Ureter (tissue), 1 donor: ENCODE measurements at regions not wholly inside any gene's neighbourhood (a gene's known extent, or its start where the extent isn't known, plus 50 kb on each side); places are given as distances from the start of the nearest gene placed in this dataset.

Experiments used
- DNase-seq: peaks from one replicate; pipeline ENCODE4 v3.0.0-alpha.2; 2020; ENCODE audit warnings: low spot score
- donor health status: DM: yes; HTN: yes; CAD: no.

- DNase-seq, result no peak
Observed at GRCh38 chr2:238688193-238689153, 159.4 kb upstream of the TWIST2 start.

GRCh38 chr2:238689331-238689730 lies 158.6 kb upstream of the TWIST2 start:
- DNase-seq, result no peak

GRCh38 chr2:238689871-238690389 lies 158.0 kb upstream of the TWIST2 start:
- no peak for DNase-seq

GRCh38 chr2:238690511-238690910 lies 157.4 kb upstream of the TWIST2 start:
- DNase-seq, result no peak

- DNase-seq, result no peak
Observed at GRCh38 chr2:238691596-238692491, 156.0 kb upstream of the TWIST2 start.

GRCh38 chr2:238692562-238692961 lies 155.3 kb upstream of the TWIST2 start:
- no peak for DNase-seq

GRCh38 chr2:238693337-238694093 lies 154.4 kb upstream of the TWIST2 start:
- DNase-seq, result no peak

GRCh38 chr2:238694136-238694755 lies 153.6 kb upstream of the TWIST2 start:
- no peak for DNase-seq

- peak; percentile 19 for DNase-seq
Observed at GRCh38 chr2:238694922-238695321, 153.0 kb upstream of the TWIST2 start.

GRCh38 chr2:238695538-238695937 lies 152.3 kb upstream of the TWIST2 start:
- peak; percentile 43 for DNase-seq

- DNase-seq, result peak; percentile 27
Observed at GRCh38 chr2:238696331-238696730, 151.6 kb upstream of the TWIST2 start.

- no peak for DNase-seq
Observed at GRCh38 chr2:238696786-238697185, 151.1 kb upstream of the TWIST2 start.

GRCh38 chr2:238697193-238698071 lies 150.5 kb upstream of the TWIST2 start:
- peak; percentile 33 for DNase-seq

GRCh38 chr2:238698072-238698352 lies 149.9 kb upstream of the TWIST2 start:
- no peak for DNase-seq

GRCh38 chr2:238698451-238699306 lies 149.2 kb upstream of the TWIST2 start:
- peak; percentile 26 for DNase-seq

GRCh38 chr2:238699307-238700116 lies 148.4 kb upstream of the TWIST2 start:
- peak; percentile 29 for DNase-seq

GRCh38 chr2:238700117-238700457 lies 147.8 kb upstream of the TWIST2 start:
- DNase-seq, result peak; percentile 41

- DNase-seq, result peak; percentile 32
Observed at GRCh38 chr2:238700506-238701340, 147.2 kb upstream of the TWIST2 start.
